Gastrocnemius medialis (tissue), 4 donors: ENCODE measurements at regions not wholly inside any gene's neighbourhood (a gene's known extent, or its start where the extent isn't known, plus 50 kb on each side); places are given as distances from the start of the nearest gene placed in this dataset.

ENCODE experiments used
- ATAC-seq, 2 donors: fragments of 150-250 bp; one replicate each; pipeline ENCODE4 v1.9.1; 2016
- DNase-seq, 2 donors: peaks; one replicate each; pipeline ENCODE4 v3.0.0-alpha.2; 2019
- H3K27ac ChIP-seq, 4 donors: fragments of 200-600 bp; sonication (generic); 1 replicate in 1 of 4; 2 replicates in 3 of 4; pipeline ENCODE4 v1.5.1; 2016 to 2018; ENCODE audit warnings: mild to moderate bottlenecking in 2 of 4, moderate library complexity in 1 of 4
- H3K27me3 ChIP-seq, 3 donors: fragments of 200-600 bp; sonication (generic) in 2 of 3; 1 replicate in 1 of 3; 2 replicates in 2 of 3; pipeline versions ENCODE4 v1.5.1 to v1.6.0; 2016 to 2019; ENCODE audit warnings: mild to moderate bottlenecking in 1 of 3, moderate library complexity in 1 of 3
- H3K36me3 ChIP-seq, 2 donors: fragments of 200-600 bp; sonication (generic) in 1 of 2; one replicate each; pipeline ENCODE4 v1.5.1; 2017 to 2018
- H3K4me1 ChIP-seq, 2 donors: fragments of 200-600 bp; sonication (generic) in 1 of 2; one replicate each; pipeline ENCODE4 v1.5.1; 2016 to 2017; ENCODE audit warnings: mild to moderate bottlenecking in 2 of 2
- H3K4me3 ChIP-seq, 4 donors: fragments of 200-600 bp; sonication (generic) in 3 of 4; 1 replicate in 1 of 4; 2 replicates in 3 of 4; pipeline ENCODE4 v1.5.1; 2016 to 2019; ENCODE audit warnings: mild to moderate bottlenecking in 2 of 4
- H3K9me3 ChIP-seq, 3 donors: fragments of 200-600 bp; sonication (generic) in 2 of 3; 1 replicate in 1 of 3; 2 replicates in 2 of 3; pipeline ENCODE4 v1.5.1; 2016 to 2019
- POLR2A ChIP-seq, 2 donors: fragments of 450-650 bp; IDR thresholded peaks; one replicate each; pipeline ENCODE4 v1.6.1; 2017; ENCODE audit warnings: antibody characterized with exemption in 2 of 2, mild to moderate bottlenecking in 2 of 2, moderate library complexity in 2 of 2
- in situ Hi-C, 4 donors: fragments of 200-750 bp; cut with MboI; loops; one replicate each; pipeline versions ENCODE4 v1.15.0 to v1.8.0; 2017; ENCODE audit warnings: low sequenced_read_pairs in 4 of 4
- intact Hi-C: fragments of 100-400 bp; cut with DNase I; formaldehyde crosslinking; loops from one replicate; pipeline ENCODE4 v1.15.1; 2023; ENCODE audit warnings: low total_unique reads
- TF ChIP-seq, protein P1 (sequence below), 5 experiments: fragments of 450-650 bp in 3 of 5; fragments of 200-600 bp in 2 of 5; sonication (generic) in 2 of 5; IDR thresholded peaks in 4 of 5; conservative IDR thresholded peaks in 1 of 5; 1 replicate in 4 of 5; 2 replicates in 1 of 5; pipeline ENCODE4 v1.5.1; 2016 to 2019; ENCODE audit warnings: antibody characterized with exemption in 5 of 5, mild to moderate bottlenecking in 3 of 5, moderate library complexity in 3 of 5

DNA sequence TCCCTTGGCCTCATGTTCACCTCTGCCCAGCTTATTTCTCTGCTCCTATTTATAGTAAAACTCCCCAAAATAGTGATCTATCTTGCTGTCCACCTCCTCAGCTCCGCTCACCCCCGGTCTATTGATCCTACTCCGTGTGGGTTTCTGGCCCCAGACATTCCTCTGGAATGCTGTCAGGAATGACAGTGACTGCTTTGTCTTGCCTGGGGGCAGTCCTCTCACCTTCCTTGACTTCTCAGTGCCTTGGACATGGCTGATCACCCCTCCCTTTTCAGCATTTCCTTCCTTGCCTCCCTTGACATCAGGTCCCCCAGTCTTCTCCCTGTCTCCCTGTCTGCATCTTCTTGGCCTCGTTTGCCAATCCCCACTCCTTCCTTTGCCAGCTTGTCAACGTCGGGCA, 108.1 kb upstream of the BACE2 start:
- Histone ChIP-seq H3K27ac (no peak overlapping the region), H3K4me1 (no peaks in the 10 kb centered on the region), H3K4me3 (no peak overlapping the region), H3K36me3 (no peaks in the 10 kb centered on the region), H3K9me3 (no peaks in the 10 kb centered on the region), H3K27me3 (no peaks in the 10 kb centered on the region)
- in situ Hi-C loops, result loop anchor here in 2 of 4 donors (25.0 kb wide), 3 partner anchors 598 to 923 kb away; no protein-coding TSS in a partner anchor
- DNase-seq (no peak), ATAC-seq (no peak)
- intact Hi-C loops, result no loop called here
- no peak for TF ChIP-seq POLR2A (IDR thresholded peaks at IDR 0.05)
- TF ChIP-seq, protein P1, sequence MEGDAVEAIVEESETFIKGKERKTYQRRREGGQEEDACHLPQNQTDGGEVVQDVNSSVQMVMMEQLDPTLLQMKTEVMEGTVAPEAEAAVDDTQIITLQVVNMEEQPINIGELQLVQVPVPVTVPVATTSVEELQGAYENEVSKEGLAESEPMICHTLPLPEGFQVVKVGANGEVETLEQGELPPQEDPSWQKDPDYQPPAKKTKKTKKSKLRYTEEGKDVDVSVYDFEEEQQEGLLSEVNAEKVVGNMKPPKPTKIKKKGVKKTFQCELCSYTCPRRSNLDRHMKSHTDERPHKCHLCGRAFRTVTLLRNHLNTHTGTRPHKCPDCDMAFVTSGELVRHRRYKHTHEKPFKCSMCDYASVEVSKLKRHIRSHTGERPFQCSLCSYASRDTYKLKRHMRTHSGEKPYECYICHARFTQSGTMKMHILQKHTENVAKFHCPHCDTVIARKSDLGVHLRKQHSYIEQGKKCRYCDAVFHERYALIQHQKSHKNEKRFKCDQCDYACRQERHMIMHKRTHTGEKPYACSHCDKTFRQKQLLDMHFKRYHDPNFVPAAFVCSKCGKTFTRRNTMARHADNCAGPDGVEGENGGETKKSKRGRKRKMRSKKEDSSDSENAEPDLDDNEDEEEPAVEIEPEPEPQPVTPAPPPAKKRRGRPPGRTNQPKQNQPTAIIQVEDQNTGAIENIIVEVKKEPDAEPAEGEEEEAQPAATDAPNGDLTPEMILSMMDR (IDR thresholded peaks at IDR 0.05 in 4 of 5, conservative IDR thresholded peaks at IDR 0.05 in 1 of 5), result no peak

DNA sequence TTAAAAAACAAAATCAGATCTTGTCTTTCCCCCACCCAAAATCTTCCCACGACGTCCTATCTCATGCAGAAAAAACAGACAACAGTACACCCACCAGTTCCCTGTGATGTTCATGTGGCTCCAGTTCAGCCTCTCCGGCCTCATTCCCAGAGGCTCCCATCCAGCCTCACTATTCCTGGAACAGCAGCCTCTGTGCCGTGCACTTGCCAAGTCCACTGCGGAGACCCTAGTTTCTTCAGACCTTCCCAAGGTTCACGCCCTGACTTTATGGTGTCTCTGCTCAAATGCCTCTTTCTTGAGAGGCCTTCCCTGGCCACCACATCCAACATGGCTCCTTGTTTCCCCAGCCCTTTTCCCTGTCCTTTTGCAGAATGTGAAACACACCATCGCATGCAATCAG, 106.3 kb upstream of the BACE2 start:
- in situ Hi-C loops, result loop anchor here in 2 of 4 donors (25.0 kb wide), 3 partner anchors 599 to 924 kb away; no protein-coding TSS in a partner anchor
- no peak for ATAC-seq
- H3K4me1 ChIP-seq, result no peaks in the 10 kb centered on the region
- no peak overlapping the region for H3K27ac ChIP-seq
- peaks cover 0 to 4% (median 0%) of the 10 kb centered on the region in 3 donors for H3K27me3 ChIP-seq
- no peaks in the 10 kb centered on the region for H3K9me3 ChIP-seq
- DNase-seq, result no peak
- no peak overlapping the region for H3K4me3 ChIP-seq
- TF ChIP-seq POLR2A (IDR thresholded peaks at IDR 0.05), result no peak
- TF ChIP-seq, protein P1 (IDR thresholded peaks at IDR 0.05 in 4 of 5, conservative IDR thresholded peaks at IDR 0.05 in 1 of 5), result no peak
- H3K36me3 ChIP-seq, result no peaks in the 10 kb centered on the region
- intact Hi-C loops, result no loop called here

DNA sequence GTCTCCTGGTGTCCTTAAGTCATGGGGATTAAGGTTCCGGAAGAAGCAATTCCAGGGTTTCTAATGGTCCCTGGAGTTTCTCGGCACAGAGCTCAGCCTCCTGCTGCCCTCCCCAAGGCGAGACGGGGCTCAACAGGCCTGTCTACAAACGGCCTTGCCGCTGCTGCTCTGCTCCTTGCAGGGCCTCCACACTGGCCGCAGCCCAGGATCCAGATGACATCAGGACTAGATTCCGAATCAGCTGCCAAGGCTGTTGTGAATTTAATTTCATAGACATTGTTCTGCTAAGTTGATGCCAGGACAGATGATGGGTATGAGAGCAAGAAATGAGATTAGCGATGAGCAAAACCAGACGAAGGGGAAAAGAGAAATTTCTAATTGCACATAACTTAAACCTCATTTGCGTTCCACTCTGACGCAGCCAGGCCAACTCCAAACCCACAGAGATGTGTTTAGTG, 103.6 kb upstream of the BACE2 start:
- no peak for DNase-seq

DNA sequence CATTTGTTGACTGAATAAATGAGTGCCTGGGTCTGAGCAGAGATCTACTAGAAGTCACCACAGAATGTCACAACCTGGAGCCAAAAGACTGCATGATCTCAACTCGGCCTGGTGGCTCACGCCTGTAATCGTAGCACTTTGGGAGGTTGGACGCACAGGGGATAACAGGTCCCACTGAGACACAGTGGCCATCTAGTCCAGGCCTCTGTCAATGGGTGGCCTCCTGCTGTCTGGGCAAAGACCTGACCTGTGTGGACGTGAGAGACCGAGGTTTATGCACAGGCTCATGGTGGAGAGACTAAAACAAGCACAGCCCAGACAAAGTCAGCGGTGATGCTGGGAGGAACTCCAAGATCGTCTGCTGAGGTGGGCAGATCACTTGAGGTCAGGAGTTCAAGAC, 103.0 kb upstream of the BACE2 start:
- TF ChIP-seq, protein P1 (IDR thresholded peaks at IDR 0.05 in 4 of 5, conservative IDR thresholded peaks at IDR 0.05 in 1 of 5), result no peak
- TF ChIP-seq POLR2A (IDR thresholded peaks at IDR 0.05), result no peak
- DNase-seq, result no peak
- Histone ChIP-seq H3K27me3 (peaks cover 4 to 14% (median 8%) of the 10 kb centered on the region in 3 donors), H3K4me3 (no peak overlapping the region), H3K4me1 (peaks cover 0 to 4% of the 10 kb centered on the region in 2 donors), H3K9me3 (no peaks in the 10 kb centered on the region), H3K27ac (no peak overlapping the region), H3K36me3 (no peaks in the 10 kb centered on the region)
- intact Hi-C loops, result no loop called here
- in situ Hi-C loops, result loop anchor here in 2 of 4 donors (25.0 kb wide), 3 partner anchors 603 to 928 kb away; no protein-coding TSS in a partner anchor
- ATAC-seq, result no peak

More for the DNA sequence above, 103.6 kb upstream of the BACE2 start:
- no peak overlapping the region for H3K27ac ChIP-seq
- peaks cover 4 to 9% (median 8%) of the 10 kb centered on the region in 3 donors for H3K27me3 ChIP-seq
- intact Hi-C loops (no loop called here), in situ Hi-C loops (loop anchor here in 2 of 4 donors (25.0 kb wide), 3 partner anchors 602 to 927 kb away; no protein-coding TSS in a partner anchor)
- no peaks in the 10 kb centered on the region for H3K9me3 ChIP-seq
- no peaks in the 10 kb centered on the region for H3K36me3 ChIP-seq
- no peak for TF ChIP-seq POLR2A (IDR thresholded peaks at IDR 0.05)
- TF ChIP-seq, protein P1 (IDR thresholded peaks at IDR 0.05 in 4 of 5, conservative IDR thresholded peaks at IDR 0.05 in 1 of 5), result no peak
- ATAC-seq, result no peak
- peaks cover 0 to 4% of the 10 kb centered on the region in 2 donors for H3K4me1 ChIP-seq
- no peak overlapping the region for H3K4me3 ChIP-seq
